ENCODE measurements at regions not wholly inside any gene's neighbourhood (a gene's known extent, or its start where the extent isn't known, plus 50 kb on each side); places are given as distances from the start of the nearest gene placed in this dataset.
"Not testable (repeated sequence)": the region's sequence is repeated elsewhere in the genome, so short reads cannot be mapped to it uniquely, and the experiment has no call there.

DNA sequence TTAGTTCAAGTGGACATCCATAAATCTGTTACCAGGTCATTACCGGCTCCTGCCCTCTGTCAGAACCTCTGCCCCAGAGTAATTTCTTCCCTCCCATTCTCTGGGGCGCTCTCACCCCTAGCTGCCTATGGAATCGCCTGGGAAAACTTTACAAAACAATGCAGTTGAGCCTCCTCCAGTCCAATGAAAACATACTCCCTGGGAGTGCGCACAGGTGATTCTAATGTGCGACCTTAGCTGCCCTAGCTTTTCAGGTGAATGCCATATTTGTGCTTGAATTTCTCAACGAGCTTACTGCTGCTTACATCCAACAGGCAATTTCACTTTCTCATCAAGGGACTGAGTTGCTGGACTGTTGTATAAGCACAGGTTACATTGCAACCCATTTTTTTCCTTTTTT, 230.7 kb downstream of the NPIPA7 start:
- TF ChIP-seq MXI1 (IDR thresholded peaks at IDR 0.05; ENCODE audit: borderline replicate concordance, low read depth, low read length); POLR2A (IDR thresholded peaks at IDR 0.05; ENCODE audit: low read depth, low read length); CEBPB (IDR thresholded peaks at IDR 0.05; ENCODE audit: low read depth, low read length); CHD1 (IDR thresholded peaks at IDR 0.05; ENCODE audit: low read depth, low read length); BHLHE40 (IDR thresholded peaks at IDR 0.05; ENCODE audit: low read depth, low read length); SMC3 (IDR thresholded peaks at IDR 0.05; ENCODE audit: low read depth, low read length); RFX5 (IDR thresholded peaks at IDR 0.05; ENCODE audit: low read depth, low read length); MAFK (IDR thresholded peaks at IDR 0.05; ENCODE audit: low read depth, low read length); NFE2L2 (IDR thresholded peaks at IDR 0.05; ENCODE audit: low read depth, low read length); RAD21 (IDR thresholded peaks at IDR 0.05; ENCODE audit: low read length); FOS (IDR thresholded peaks at IDR 0.05; ENCODE audit: low read depth, low read length): not testable (repeated sequence)
- TF ChIP-seq, protein P1, sequence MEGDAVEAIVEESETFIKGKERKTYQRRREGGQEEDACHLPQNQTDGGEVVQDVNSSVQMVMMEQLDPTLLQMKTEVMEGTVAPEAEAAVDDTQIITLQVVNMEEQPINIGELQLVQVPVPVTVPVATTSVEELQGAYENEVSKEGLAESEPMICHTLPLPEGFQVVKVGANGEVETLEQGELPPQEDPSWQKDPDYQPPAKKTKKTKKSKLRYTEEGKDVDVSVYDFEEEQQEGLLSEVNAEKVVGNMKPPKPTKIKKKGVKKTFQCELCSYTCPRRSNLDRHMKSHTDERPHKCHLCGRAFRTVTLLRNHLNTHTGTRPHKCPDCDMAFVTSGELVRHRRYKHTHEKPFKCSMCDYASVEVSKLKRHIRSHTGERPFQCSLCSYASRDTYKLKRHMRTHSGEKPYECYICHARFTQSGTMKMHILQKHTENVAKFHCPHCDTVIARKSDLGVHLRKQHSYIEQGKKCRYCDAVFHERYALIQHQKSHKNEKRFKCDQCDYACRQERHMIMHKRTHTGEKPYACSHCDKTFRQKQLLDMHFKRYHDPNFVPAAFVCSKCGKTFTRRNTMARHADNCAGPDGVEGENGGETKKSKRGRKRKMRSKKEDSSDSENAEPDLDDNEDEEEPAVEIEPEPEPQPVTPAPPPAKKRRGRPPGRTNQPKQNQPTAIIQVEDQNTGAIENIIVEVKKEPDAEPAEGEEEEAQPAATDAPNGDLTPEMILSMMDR (conservative IDR thresholded peaks at IDR 0.05; ENCODE audit: low read depth, low read length): not testable (repeated sequence)
- TF ChIP-seq, protein P2, sequence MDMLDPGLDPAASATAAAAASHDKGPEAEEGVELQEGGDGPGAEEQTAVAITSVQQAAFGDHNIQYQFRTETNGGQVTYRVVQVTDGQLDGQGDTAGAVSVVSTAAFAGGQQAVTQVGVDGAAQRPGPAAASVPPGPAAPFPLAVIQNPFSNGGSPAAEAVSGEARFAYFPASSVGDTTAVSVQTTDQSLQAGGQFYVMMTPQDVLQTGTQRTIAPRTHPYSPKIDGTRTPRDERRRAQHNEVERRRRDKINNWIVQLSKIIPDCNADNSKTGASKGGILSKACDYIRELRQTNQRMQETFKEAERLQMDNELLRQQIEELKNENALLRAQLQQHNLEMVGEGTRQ (IDR thresholded peaks at IDR 0.05; ENCODE audit: low read depth, low read length): not testable (repeated sequence)
- TF ChIP-seq, protein P3, sequence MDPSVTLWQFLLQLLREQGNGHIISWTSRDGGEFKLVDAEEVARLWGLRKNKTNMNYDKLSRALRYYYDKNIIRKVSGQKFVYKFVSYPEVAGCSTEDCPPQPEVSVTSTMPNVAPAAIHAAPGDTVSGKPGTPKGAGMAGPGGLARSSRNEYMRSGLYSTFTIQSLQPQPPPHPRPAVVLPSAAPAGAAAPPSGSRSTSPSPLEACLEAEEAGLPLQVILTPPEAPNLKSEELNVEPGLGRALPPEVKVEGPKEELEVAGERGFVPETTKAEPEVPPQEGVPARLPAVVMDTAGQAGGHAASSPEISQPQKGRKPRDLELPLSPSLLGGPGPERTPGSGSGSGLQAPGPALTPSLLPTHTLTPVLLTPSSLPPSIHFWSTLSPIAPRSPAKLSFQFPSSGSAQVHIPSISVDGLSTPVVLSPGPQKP (IDR thresholded peaks at IDR 0.05; ENCODE audit: borderline replicate concordance, low read depth, low read length): not testable (repeated sequence)
